Testis (tissue), 2 donors: ENCODE measurements at regions not wholly inside any gene's neighbourhood (a gene's known extent, or its start where the extent isn't known, plus 50 kb on each side); places are given as distances from the start of the nearest gene placed in this dataset.

Source experiments
- DNase-seq: peaks from one replicate; pipeline ENCODE4 v3.0.0-alpha.2; 2019
- H3K27ac ChIP-seq, 2 donors: fragments of 200-600 bp; sonication (generic); one replicate each; pipeline ENCODE4 v1.5.1; 2019
- H3K27me3 ChIP-seq: fragments of 200-600 bp; sonication (generic); one replicate; pipeline ENCODE4 v1.5.1; 2019
- H3K36me3 ChIP-seq: fragments of 200-600 bp; sonication (generic); one replicate; pipeline ENCODE4 v1.5.1; 2017; ENCODE audit warnings: low read depth; ENCODE audit errors: missing control alignments
- H3K4me1 ChIP-seq: fragments of 200-600 bp; sonication (generic); one replicate; pipeline ENCODE4 v1.5.1; 2019
- H3K4me3 ChIP-seq, 2 donors: fragments of 200-600 bp; sonication (generic); one replicate each; pipeline ENCODE4 v1.5.1; 2017 to 2019
- H3K9me3 ChIP-seq: fragments of 200-600 bp; sonication (generic); one replicate; pipeline ENCODE4 v1.5.1; 2017
- CTCF ChIP-seq, 3 experiments: fragments of 450-650 bp in 2 of 3; fragments of 200-600 bp in 1 of 3; sonication (generic) in 1 of 3; IDR thresholded peaks; one replicate each; pipeline ENCODE4 v1.5.1; 2016 to 2019; ENCODE audit warnings: antibody characterized with exemption in 3 of 3, mild to moderate bottlenecking in 2 of 3, moderate library complexity in 1 of 3
- POLR2A ChIP-seq: fragments of 450-650 bp; IDR thresholded peaks from one replicate; pipeline ENCODE4 v1.6.1; 2017; ENCODE audit warnings: antibody characterized with exemption, mild to moderate bottlenecking, moderate library complexity
- WGBS, 2 donors: methylation state at CpG; one replicate each; pipeline ENCODE4 v1.1.5; 2018; 5-methylcytosine and 5-hydroxymethylcytosine counted together
- intact Hi-C: fragments of 100-400 bp; cut with DNase I; formaldehyde crosslinking; loops from one replicate; pipeline ENCODE4 v1.15.1; 2023; ENCODE audit warnings: low total_unique reads

GRCh38 chr22:47995264-47995627 is 1232.8 kb downstream of the TBC1D22A start:
- Histone ChIP-seq H3K27me3 (no peaks in the 10 kb centered on the region), H3K9me3 (no peaks in the 10 kb centered on the region), H3K36me3 (no peaks in the 10 kb centered on the region), H3K27ac (no peak overlapping the region), H3K4me1 (no peaks in the 10 kb centered on the region), H3K4me3 (no peak overlapping the region)
- DNase-seq = no peak
- whole genome bisulfite sequencing, 2 donors = 80 to 81% methylated on average over 16 to 17 of the region's 17 CpGs
- intact Hi-C loops = no loop called here
- TF ChIP-seq CTCF (IDR thresholded peaks at IDR 0.05) (no peak), POLR2A (no peak)

- DNase-seq = no peak
- H3K27me3 ChIP-seq = no peaks in the 10 kb centered on the region
- intact Hi-C loops = no loop called here
- no peak overlapping the region for H3K27ac ChIP-seq
- no peak for TF ChIP-seq CTCF (IDR thresholded peaks at IDR 0.05)
- H3K4me3 ChIP-seq = no peak overlapping the region
- no peaks in the 10 kb centered on the region for H3K36me3 ChIP-seq
- no peaks in the 10 kb centered on the region for H3K9me3 ChIP-seq
- no peaks in the 10 kb centered on the region for H3K4me1 ChIP-seq
- 61 to 63% methylated on average over 11 of the region's 11 CpGs for WGBS, 2 donors
These were observed 1232.3 kb downstream of the TBC1D22A start for GRCh38 chr22:47994601-47995263.

- intact Hi-C loops = no loop called here
- Histone ChIP-seq H3K27ac (no peak overlapping the region), H3K36me3 (no peaks in the 10 kb centered on the region), H3K4me1 (no peaks in the 10 kb centered on the region), H3K27me3 (no peaks in the 10 kb centered on the region), H3K9me3 (no peaks in the 10 kb centered on the region), H3K4me3 (no peak overlapping the region)
- WGBS, 2 donors = 39 to 77% methylated on average over 3 of the region's 3 CpGs
- TF ChIP-seq POLR2A (no peak), CTCF (IDR thresholded peaks at IDR 0.05) (no peak)
- DNase-seq = no peak
These were observed 1231.6 kb downstream of the TBC1D22A start for GRCh38 chr22:47994045-47994444.

GRCh38 chr22:47990481-47990880 is 1228.0 kb downstream of the TBC1D22A start:
- H3K4me3 ChIP-seq = no peak overlapping the region
- no peak overlapping the region for H3K27ac ChIP-seq
- TF ChIP-seq CTCF (IDR thresholded peaks at IDR 0.05) = no peak
- TF ChIP-seq POLR2A = no peak
- no peaks in the 10 kb centered on the region for H3K4me1 ChIP-seq
- no peaks in the 10 kb centered on the region for H3K27me3 ChIP-seq
- intact Hi-C loops = no loop called here
- 71 to 80% methylated on average over 3 of the region's 3 CpGs for WGBS, 2 donors
- H3K36me3 ChIP-seq = no peaks in the 10 kb centered on the region
- H3K9me3 ChIP-seq = no peaks in the 10 kb centered on the region
- no peak for DNase-seq

GRCh38 chr22:47987885-47988515 is 1225.5 kb downstream of the TBC1D22A start:
- no peak for DNase-seq
- Histone ChIP-seq H3K4me3 (no peak overlapping the region), H3K9me3 (no peaks in the 10 kb centered on the region), H3K4me1 (no peaks in the 10 kb centered on the region), H3K36me3 (no peaks in the 10 kb centered on the region), H3K27me3 (no peaks in the 10 kb centered on the region), H3K27ac (no peak overlapping the region)
- 56 to 76% methylated on average over 2 of the region's 2 CpGs for WGBS, 2 donors
- TF ChIP-seq POLR2A = no peak
- TF ChIP-seq CTCF (IDR thresholded peaks at IDR 0.05) = no peak
- intact Hi-C loops = no loop called here
